IMR-90 (cell line): ENCODE measurements at regions not wholly inside any gene's neighbourhood (a gene's known extent, or its start where the extent isn't known, plus 50 kb on each side); places are given as distances from the start of the nearest gene placed in this dataset.

Experiments used
- ATAC-seq: fragments of 200-7000 bp; cut with Tn5 transposase; 2 replicates; pipeline ENCODE4 v1.9.1; 2020; ENCODE audit warnings: low read depth, mild to moderate bottlenecking, moderate library complexity
- BruUV-seq: library from RNA; stranded (reverse); fragments of 400-500 nt; replicated peaks from 2 replicates; lab custom pipeline; 2021; lab: Mats Ljungman, UMichigan
- CTCF ChIA-PET: fragments of 300-600 bp; formaldehyde crosslinking; extraction: SDS; loops from one replicate; lab custom pipeline; 2021; ENCODE audit warnings: antibody characterized with exemption; lab: Yijun Ruan, JAX
- POLR2A ChIA-PET: fragments of 300-600 bp; sonication (Branson Sonifier 250); formaldehyde crosslinking; loops from one replicate; lab custom pipeline; 2022; ENCODE audit warnings: antibody characterized with exemption; ENCODE audit not compliant: unreplicated experiment; lab: Charles Lee
- DNase-seq: peaks from one replicate; pipeline ENCODE4 v3.0.0; 2013
- H2AFZ ChIP-seq: replicated peaks from 2 replicates; pipeline ENCODE3; 2013; ENCODE audit warnings: low read length, mild to moderate bottlenecking; ENCODE audit not compliant: poor library complexity
- H2AK5ac ChIP-seq: 2 replicates; pipeline ENCODE4 v1.6.1; 2013; ENCODE audit warnings: low read depth, low read length, inconsistent platforms
- H2AK9ac ChIP-seq: replicated peaks from 2 replicates; pipeline ENCODE3; 2013; ENCODE audit warnings: mild to moderate bottlenecking, low read depth, low read length, moderate library complexity; ENCODE audit not compliant: poor library complexity
- H2BK120ac ChIP-seq: 2 replicates; pipeline ENCODE4 v1.6.1; 2013; ENCODE audit warnings: low read depth, low read length, inconsistent platforms
- H2BK15ac ChIP-seq: 3 replicates; pipeline ENCODE4 v1.6.1; 2013; ENCODE audit warnings: low read depth, low read length, inconsistent platforms
- H2BK20ac ChIP-seq: 2 replicates; pipeline ENCODE4 v1.6.1; 2013; ENCODE audit warnings: low read depth, mild to moderate bottlenecking, inconsistent platforms, low read length, moderate library complexity
- H2BK5ac ChIP-seq: 2 replicates; pipeline ENCODE4 v1.6.1; 2013; ENCODE audit warnings: mild to moderate bottlenecking, low read depth, low read length, inconsistent platforms; ENCODE audit not compliant: poor library complexity, severe bottlenecking
- H3K14ac ChIP-seq: replicated peaks from 2 replicates; pipeline ENCODE4 v1.6.1; 2013; ENCODE audit warnings: low read depth, low read length, inconsistent platforms
- H3K18ac ChIP-seq: 2 replicates; pipeline ENCODE4 v1.6.1; 2013; ENCODE audit warnings: low read depth, low read length, control low read depth
- H3K23ac ChIP-seq: 2 replicates; pipeline ENCODE4 v1.6.1; 2013; ENCODE audit warnings: low read depth, low read length, inconsistent platforms
- H3K27ac ChIP-seq: 2 replicates; pipeline ENCODE4 v1.5.1; 2013; ENCODE audit warnings: mild to moderate bottlenecking, control low read depth, low read length; ENCODE audit not compliant: insufficient read depth
- H3K27me3 ChIP-seq: 2 replicates; pipeline ENCODE4 v1.6.1; 2013; ENCODE audit warnings: low read length; ENCODE audit not compliant: control insufficient read depth, insufficient read depth
- H3K36me3 ChIP-seq: 2 replicates; pipeline ENCODE4 v1.6.1; 2013; ENCODE audit warnings: low read length, mixed read lengths; ENCODE audit not compliant: control insufficient read depth, insufficient read depth
- H3K4ac ChIP-seq: 2 replicates; pipeline ENCODE4 v1.6.1; 2013; ENCODE audit warnings: low read depth, low read length, inconsistent platforms
- H3K4me1 ChIP-seq: 2 replicates; pipeline ENCODE4 v1.6.1; 2013; ENCODE audit warnings: low read length, mixed read lengths; ENCODE audit not compliant: control insufficient read depth, insufficient read depth
- H3K4me2 ChIP-seq: 2 replicates; pipeline ENCODE4 v1.6.1; 2013; ENCODE audit warnings: low read depth, mild to moderate bottlenecking, control low read depth, low read length, moderate library complexity
- H3K4me3 ChIP-seq: 2 replicates; pipeline ENCODE4 v1.5.1; 2013; ENCODE audit warnings: low read depth, mild to moderate bottlenecking, control low read depth, low read length, moderate library complexity; ENCODE audit not compliant: insufficient read depth
- H3K56ac ChIP-seq: 2 replicates; pipeline ENCODE4 v1.6.1; 2013; ENCODE audit warnings: low read length, inconsistent platforms; ENCODE audit not compliant: insufficient read depth; ENCODE audit errors: extremely low read depth
- H3K79me1 ChIP-seq, 2 experiments: 2 replicates each; pipeline ENCODE4 v1.6.1; 2013; ENCODE audit warnings: low read length in 2 of 2, inconsistent platforms in 1 of 2, low read depth in 1 of 2
- H3K9ac ChIP-seq: 2 replicates; pipeline ENCODE4 v1.6.1; 2013; ENCODE audit warnings: low read depth, low read length, control low read depth
- H3K9me1 ChIP-seq: 2 replicates; pipeline ENCODE4 v1.6.1; 2013; ENCODE audit warnings: low read length, inconsistent platforms; ENCODE audit not compliant: insufficient read depth
- H3K9me3 ChIP-seq: 2 replicates; pipeline ENCODE4 v1.6.1; 2013; ENCODE audit warnings: low read length; ENCODE audit not compliant: control insufficient read depth, insufficient read depth
- H4K20me1 ChIP-seq: 2 replicates; pipeline ENCODE4 v1.6.1; 2013; ENCODE audit warnings: low read length, inconsistent platforms; ENCODE audit not compliant: insufficient read depth
- H4K5ac ChIP-seq: 2 replicates; pipeline ENCODE4 v1.6.1; 2013; ENCODE audit warnings: mild to moderate bottlenecking, low read depth, low read length, control low read depth
- H4K8ac ChIP-seq, 2 experiments: 2 replicates each; pipeline ENCODE4 v1.6.1; 2013; ENCODE audit warnings: low read depth in 2 of 2, low read length in 2 of 2, control low read depth in 1 of 2, inconsistent platforms in 1 of 2
- H4K91ac ChIP-seq: 2 replicates; pipeline ENCODE4 v1.6.1; 2013; ENCODE audit warnings: low read depth, low read length, inconsistent platforms; ENCODE audit not compliant: insufficient read depth
- BHLHE40 ChIP-seq: fragments of 150-350 bp; IDR thresholded peaks from 2 replicates; pipeline ENCODE4 v1.6.1; 2016; ENCODE audit warnings: mild to moderate bottlenecking, low read depth, low read length
- CEBPB ChIP-seq: IDR thresholded peaks from 2 replicates; pipeline ENCODE4 v1.6.1; 2012; ENCODE audit warnings: low read depth, low read length, improper control_type of control experiment
- FOS ChIP-seq: fragments of 150-350 bp; IDR thresholded peaks from 2 replicates; pipeline ENCODE4 v1.6.1; 2016; ENCODE audit warnings: low read depth, low read length
- MAFK ChIP-seq: IDR thresholded peaks from 2 replicates; pipeline ENCODE4 v1.6.1; 2012; ENCODE audit warnings: low read depth, low read length, improper control_type of control experiment
- MXI1 ChIP-seq: IDR thresholded peaks from 2 replicates; pipeline ENCODE4 v1.6.1; 2012; ENCODE audit warnings: low read depth, mild to moderate bottlenecking, low read length, moderate library complexity, borderline replicate concordance
- RAD21 ChIP-seq: IDR thresholded peaks from 2 replicates; pipeline ENCODE4 v1.6.1; 2012; ENCODE audit warnings: low read length, improper control_type of control experiment
- RFX5 ChIP-seq: IDR thresholded peaks from 2 replicates; pipeline ENCODE4 v1.8.0; 2012; ENCODE audit warnings: low read depth, mild to moderate bottlenecking, low read length, moderate library complexity
- USF2 ChIP-seq: fragments of 150-350 bp; IDR thresholded peaks from 2 replicates; pipeline ENCODE4 v1.6.1; 2017; ENCODE audit warnings: mild to moderate bottlenecking, antibody characterized with exemption, low read length, low read depth
- WGBS, 2 experiments: methylation state at CpG; one replicate each; pipeline versions ENCODE4 v1.1.5 to v1.1.7; 2013; ENCODE audit warnings: missing lambda C conversion rate in 2 of 2; ENCODE audit not compliant: insufficient read length in 1 of 2; ENCODE audit errors: extremely low coverage in 2 of 2; 5-methylcytosine and 5-hydroxymethylcytosine counted together
- dilution Hi-C: fragments of 300-500 bp; cut with HindIII; formaldehyde crosslinking; loops from one replicate; pipeline ENCODE4 v1.14.3; 2018; ENCODE audit warnings: low sequenced_read_pairs; ENCODE audit not compliant: unreplicated experiment
- in situ Hi-C: fragments of 300-500 bp; cut with MboI; formaldehyde crosslinking; loops from 3 replicates; pipeline ENCODE4 v1.14.3; 2019; ENCODE audit warnings: low sequenced_read_pairs, inconsistent platforms, mixed read lengths
- intact Hi-C: fragments of 100-400 bp; cut with micrococcal nuclease; formaldehyde crosslinking; loops from 2 replicates; pipeline ENCODE4 v1.10.0; 2022

GRCh38 chrX:13487731-13488505 is 81.5 kb upstream of the EGFL6 start (continued):
- TF ChIP-seq USF2 (no peak), MAFK (no peak), BHLHE40 (peak; percentile 66; the same call in 1 of the 2 replicates)

- Histone ChIP-seq H3K27me3 (no peaks in the 10 kb centered on the region), H2BK120ac (peak overlapping the region; percentile 60; the same call in 1 of the 2 replicates), H2AK9ac (no peak overlapping the region), H3K4me1 (peaks cover 2% of the 10 kb centered on the region; the same call in 1 of the 2 replicates), H3K14ac (no peak overlapping the region), H4K20me1 (no peaks in the 10 kb centered on the region), H3K4me2 (no peak overlapping the region), H3K9ac (no peak overlapping the region), H2AFZ (peak overlapping the region; percentile 17), H3K56ac (no peak overlapping the region), H3K9me1 (no peaks in the 10 kb centered on the region), H3K18ac (peak overlapping the region; percentile 47; the same call in 1 of the 2 replicates), H3K79me1 (no peaks in the 10 kb centered on the region), H3K27ac (no peak overlapping the region), H3K9me3 (no peaks in the 10 kb centered on the region), H4K8ac (0 out of 4 replicates have a peak overlapping the region, but pooled peaks of 1 of the 2 experiments have one; percentile 34), H4K5ac (no peak overlapping the region), H2BK5ac (no peak overlapping the region), H3K36me3 (no peaks in the 10 kb centered on the region), H3K4ac (peak overlapping the region; percentile 63; the same call in 1 of the 2 replicates), H4K91ac (no peak overlapping the region), H3K4me3 (no peak overlapping the region), H2BK15ac (peak overlapping the region; percentile 7; the same call in 2 of the 3 replicates), H2AK5ac (no peak overlapping the region; the same call in 1 of the 2 replicates), H2BK20ac (peak overlapping the region; percentile 76; the same call in 1 of the 2 replicates), H3K23ac (no peak overlapping the region)
- WGBS, 2 experiments, result no CpG with 5 or more reads among the region's 2 CpGs
- ChIA-PET CTCF (interaction anchor here (0.8 kb wide), 1 partner anchor 86 kb away, joined by 3 read pairs; no protein-coding TSS in a partner anchor), POLR2A (no interaction called here)
- no peak for ATAC-seq
- BruUV-seq, result no TSS peak
- DNase-seq, result no peak
- TF ChIP-seq MXI1 (no peak), FOS (no peak), MAFK (no peak), RAD21 (no peak), RFX5 (no peak), CEBPB (no peak)
- intact Hi-C loops, result loop anchor here (5.0 to 10.0 kb wide), 3 partner anchors 260 to 1950 kb away; no protein-coding TSS in a partner anchor
- dilution Hi-C loops, result no loop called here
- in situ Hi-C loops, result loop anchor here (10.0 to 25.0 kb wide), 3 partner anchors 373 to 673 kb away; no protein-coding TSS in a partner anchor
Observed at GRCh38 chrX:13485167-13485566, 84.2 kb upstream of the EGFL6 start.
